ENCODE measurements at regions not wholly inside any gene's neighbourhood (a gene's known extent, or its start where the extent isn't known, plus 50 kb on each side); places are given as distances from the start of the nearest gene placed in this dataset.

- no peak for TF ChIP-seq MAX (IDR thresholded peaks at IDR 0.05)
- no peak for TF ChIP-seq CEBPB (IDR thresholded peaks at IDR 0.05; ENCODE audit: low read depth, low read length)
- TF ChIP-seq POLR2AphosphoS5 (IDR thresholded peaks at IDR 0.05; ENCODE audit: low read depth, low read length): no peak
- no peak for TF ChIP-seq CTBP2 (IDR thresholded peaks at IDR 0.05; ENCODE audit: borderline replicate concordance, insufficient read depth, insufficient read length, low read length)
Observed at GRCh38 chr14:95007921-95008320, 149.4 kb downstream of the DICER1 start (continued).

Measured in H1 (cell line).